Peyer's patch (tissue), 4 donors: ENCODE measurements at regions not wholly inside any gene's neighbourhood (a gene's known extent, or its start where the extent isn't known, plus 50 kb on each side); places are given as distances from the start of the nearest gene placed in this dataset.
"Not testable (repeated sequence)": the region's sequence is repeated elsewhere in the genome, so short reads cannot be mapped to it uniquely, and the experiment has no call there.

ENCODE experiments used
- DNase-seq, 3 donors: peaks; one replicate each; pipeline ENCODE4 v3.0.0-alpha.2; 2017 to 2019
- H3K27ac ChIP-seq, 4 donors: fragments of 200-600 bp; sonication (generic); one replicate each; pipeline ENCODE4 v1.5.1; 2016 to 2019
- H3K27me3 ChIP-seq, 2 donors: fragments of 200-600 bp; sonication (generic); one replicate each; pipeline ENCODE4 v1.5.1; 2019
- H3K36me3 ChIP-seq, 3 donors: fragments of 200-600 bp; sonication (generic); one replicate each; pipeline ENCODE4 v1.5.1; 2016 to 2019
- H3K4me1 ChIP-seq, 4 donors: fragments of 200-600 bp; sonication (generic); one replicate each; pipeline ENCODE4 v1.5.1; 2016 to 2019
- H3K4me3 ChIP-seq, 4 donors: fragments of 200-600 bp; sonication (generic); 1 replicate in 3 of 4; 2 replicates in 1 of 4; pipeline ENCODE4 v1.5.1; 2016 to 2019; ENCODE audit warnings: mild to moderate bottlenecking in 1 of 4
- H3K9me3 ChIP-seq, 4 donors: fragments of 200-600 bp; sonication (generic); one replicate each; pipeline ENCODE4 v1.5.1; 2016 to 2019; ENCODE audit warnings: mild to moderate bottlenecking in 1 of 4
- CTCF ChIP-seq, 6 experiments: fragments of 450-650 bp in 4 of 6; fragments of 200-600 bp in 2 of 6; sonication (generic) in 1 of 6; IDR thresholded peaks; one replicate each; pipeline ENCODE4 v1.5.1; 2017 to 2019; ENCODE audit warnings: antibody characterized with exemption in 6 of 6, mild to moderate bottlenecking in 3 of 6, moderate library complexity in 1 of 6
- POLR2A ChIP-seq, 2 donors: fragments of 450-650 bp; IDR thresholded peaks; one replicate each; pipeline ENCODE4 v1.5.1; 2017; ENCODE audit warnings: antibody characterized with exemption in 2 of 2, mild to moderate bottlenecking in 2 of 2, moderate library complexity in 2 of 2

GRCh38 chr3:156059950-156060501, 60.4 kb upstream of the KCNAB1 start:
- no peak for DNase-seq
- Histone ChIP-seq H3K27ac (no peak overlapping the region), H3K9me3 (no peaks in the 10 kb centered on the region), H3K27me3 (no peaks in the 10 kb centered on the region), H3K4me1 (no peaks in the 10 kb centered on the region), H3K4me3 (no peak overlapping the region), H3K36me3 (no peaks in the 10 kb centered on the region)
- TF ChIP-seq POLR2A (IDR thresholded peaks at IDR 0.05) = no peak
- no peak for TF ChIP-seq CTCF (IDR thresholded peaks at IDR 0.05)

GRCh38 chr3:156068151-156068550, 52.2 kb upstream of the KCNAB1 start:
- not testable (repeated sequence) for H3K4me3 ChIP-seq, H3K9me3 ChIP-seq, H3K36me3 ChIP-seq, H3K4me1 ChIP-seq, H3K27me3 ChIP-seq, DNase-seq, H3K27ac ChIP-seq

- TF ChIP-seq POLR2A (IDR thresholded peaks at IDR 0.05) (no peak), CTCF (IDR thresholded peaks at IDR 0.05) (no peak)
- Histone ChIP-seq H3K36me3 (no peaks in the 10 kb centered on the region), H3K9me3 (no peaks in the 10 kb centered on the region), H3K4me1 (no peaks in the 10 kb centered on the region), H3K27ac (no peak overlapping the region), H3K27me3 (no peaks in the 10 kb centered on the region), H3K4me3 (no peak overlapping the region)
- DNase-seq = no peak
Measured at GRCh38 chr3:156070028-156070427, 50.4 kb upstream of the KCNAB1 start.
